HL-60 (cell line): ENCODE measurements at regions not wholly inside any gene's neighbourhood (a gene's known extent, or its start where the extent isn't known, plus 50 kb on each side); places are given as distances from the start of the nearest gene placed in this dataset.

Experiments
- DNase-seq, 2 experiments: peaks; one replicate each; pipeline ENCODE4 v3.0.0-alpha.2; 2010 to 2020; ENCODE audit warnings: low read depth in 1 of 2, low spot score in 1 of 2
- H3K27ac ChIP-seq: fragments of 250-450 bp; sonication (Bioruptor Pico); replicated peaks from 2 replicates; pipeline ENCODE4 v1.5.1; 2020; ENCODE audit warnings: mild to moderate bottlenecking, moderate library complexity
- H3K27me3 ChIP-seq: fragments of 250-450 bp; sonication (Bioruptor Pico); 2 replicates; pipeline ENCODE4 v1.5.1; 2021; ENCODE audit warnings: mild to moderate bottlenecking, moderate library complexity; ENCODE audit not compliant: insufficient read depth, poor library complexity, severe bottlenecking
- H3K4me3 ChIP-seq: replicated peaks from 2 replicates; pipeline ENCODE4 v1.5.1; 2011; ENCODE audit warnings: mild to moderate bottlenecking, control low read depth, low read length; ENCODE audit not compliant: insufficient read depth
- GABPA ChIP-seq: IDR thresholded peaks from 2 replicates; pipeline ENCODE4 v1.6.1; 2012; ENCODE audit warnings: low read depth
- POLR2AphosphoS5 ChIP-seq: IDR thresholded peaks from 2 replicates; pipeline ENCODE4 v1.6.1; 2012; ENCODE audit warnings: low read depth
- REST ChIP-seq: IDR thresholded peaks from 2 replicates; pipeline ENCODE4 v1.6.1; 2012; ENCODE audit warnings: low read depth; ENCODE audit not compliant: insufficient replicate concordance
- SPI1 ChIP-seq: IDR thresholded peaks from 2 replicates; pipeline ENCODE4 v1.6.1; 2012; ENCODE audit warnings: low read depth, mild to moderate bottlenecking, borderline replicate concordance
- TF ChIP-seq, protein P1 (sequence below): IDR thresholded peaks from one replicate; pipeline ENCODE4 v1.5.1; 2011; ENCODE audit warnings: low read length, control low read depth, inconsistent platforms; ENCODE audit not compliant: insufficient read depth

- no peak overlapping the region for H3K4me3 ChIP-seq
Measured at GRCh38 chr15:23912191-23912590, 225.1 kb upstream of the NDN start.

DNA sequence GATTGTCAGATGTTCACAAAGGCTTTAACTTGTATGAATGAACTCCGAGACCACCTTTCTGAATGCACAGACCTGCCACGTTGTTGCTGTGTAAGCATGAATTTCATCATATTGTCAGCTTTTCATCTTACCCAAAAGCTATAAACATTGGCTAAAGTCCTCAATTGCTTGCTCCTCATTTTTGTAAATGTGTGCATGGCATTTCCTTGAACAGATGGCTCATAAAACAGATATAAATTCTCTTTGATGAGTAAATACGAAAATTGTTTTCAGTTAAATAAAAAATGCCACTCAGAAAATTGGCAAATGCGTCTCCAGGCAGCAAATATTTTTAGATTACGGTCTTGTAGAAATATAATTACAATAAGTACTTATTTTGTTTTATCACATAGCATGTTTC, 226.0 kb upstream of the NDN start:
- Histone ChIP-seq H3K27me3 (no peaks in the 10 kb centered on the region), H3K27ac (no peak overlapping the region), H3K4me3 (no peak overlapping the region)
- TF ChIP-seq REST (no peak), POLR2AphosphoS5 (no peak), GABPA (no peak)
- DNase-seq, result no peak

More at GRCh38 chr15:23912191-23912590, 225.1 kb upstream of the NDN start:
- H3K27me3 ChIP-seq, result no peaks in the 10 kb centered on the region
- no peak for DNase-seq
- TF ChIP-seq GABPA, result no peak
- no peak for TF ChIP-seq REST
- TF ChIP-seq, protein P1, sequence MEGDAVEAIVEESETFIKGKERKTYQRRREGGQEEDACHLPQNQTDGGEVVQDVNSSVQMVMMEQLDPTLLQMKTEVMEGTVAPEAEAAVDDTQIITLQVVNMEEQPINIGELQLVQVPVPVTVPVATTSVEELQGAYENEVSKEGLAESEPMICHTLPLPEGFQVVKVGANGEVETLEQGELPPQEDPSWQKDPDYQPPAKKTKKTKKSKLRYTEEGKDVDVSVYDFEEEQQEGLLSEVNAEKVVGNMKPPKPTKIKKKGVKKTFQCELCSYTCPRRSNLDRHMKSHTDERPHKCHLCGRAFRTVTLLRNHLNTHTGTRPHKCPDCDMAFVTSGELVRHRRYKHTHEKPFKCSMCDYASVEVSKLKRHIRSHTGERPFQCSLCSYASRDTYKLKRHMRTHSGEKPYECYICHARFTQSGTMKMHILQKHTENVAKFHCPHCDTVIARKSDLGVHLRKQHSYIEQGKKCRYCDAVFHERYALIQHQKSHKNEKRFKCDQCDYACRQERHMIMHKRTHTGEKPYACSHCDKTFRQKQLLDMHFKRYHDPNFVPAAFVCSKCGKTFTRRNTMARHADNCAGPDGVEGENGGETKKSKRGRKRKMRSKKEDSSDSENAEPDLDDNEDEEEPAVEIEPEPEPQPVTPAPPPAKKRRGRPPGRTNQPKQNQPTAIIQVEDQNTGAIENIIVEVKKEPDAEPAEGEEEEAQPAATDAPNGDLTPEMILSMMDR, result no peak
- TF ChIP-seq POLR2AphosphoS5, result no peak
- no peak for TF ChIP-seq SPI1
- no peak overlapping the region for H3K27ac ChIP-seq

DNA sequence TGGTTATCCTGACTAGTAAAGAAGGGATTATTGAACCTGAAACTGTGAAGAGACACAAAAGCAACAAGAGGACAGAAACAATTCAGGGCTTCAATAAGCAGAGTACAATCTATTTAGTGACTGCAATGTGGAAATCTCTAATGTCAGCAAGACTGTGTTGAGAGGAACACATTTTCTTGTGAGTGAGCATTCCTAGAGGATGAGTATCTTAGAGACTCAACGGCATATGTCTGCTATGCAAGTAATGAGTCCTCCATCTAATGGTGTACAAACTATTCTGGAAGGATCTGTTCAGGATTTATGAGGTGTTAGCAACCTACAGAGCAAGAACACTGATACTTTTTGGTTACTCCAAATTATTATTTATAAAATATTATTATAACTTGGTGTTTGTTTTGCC, 226.5 kb upstream of the NDN start:
- TF ChIP-seq POLR2AphosphoS5 (no peak), REST (no peak), GABPA (no peak), SPI1 (no peak)
- TF ChIP-seq, protein P1, result no peak
- Histone ChIP-seq H3K27me3 (no peaks in the 10 kb centered on the region), H3K4me3 (no peak overlapping the region)

More for the DNA sequence above, 226.5 kb upstream of the NDN start:
- no peak for DNase-seq
- H3K27ac ChIP-seq, result no peak overlapping the region
